Keratinocyte (primary cell): ENCODE measurements at regions not wholly inside any gene's neighbourhood (a gene's known extent, or its start where the extent isn't known, plus 50 kb on each side); places are given as distances from the start of the nearest gene placed in this dataset.

Experiments
- DNase-seq: peaks from one replicate; pipeline ENCODE4 v3.0.0-alpha.2; 2011; ENCODE audit warnings: low read depth, missing footprints, low spot score
- FAIRE-seq: peaks from 2 replicates; lab custom pipeline; 2011; peaks lifted over from hg19 to GRCh38; lab: Jason Lieb, UNC
- H2AFZ ChIP-seq: 2 replicates; pipeline ENCODE4 v1.6.0; 2012; ENCODE audit warnings: low read length, control low read depth, inconsistent platforms; ENCODE audit not compliant: control insufficient read depth
- H3K27ac ChIP-seq: 2 replicates; pipeline ENCODE4 v1.5.1; 2011; ENCODE audit warnings: low read length; ENCODE audit not compliant: control insufficient read depth, insufficient read depth
- H3K27me3 ChIP-seq: 3 replicates; pipeline ENCODE4 v1.6.0; 2011; ENCODE audit warnings: low read length; ENCODE audit not compliant: control insufficient read depth, insufficient read depth; ENCODE audit errors: extremely low read depth
- H3K36me3 ChIP-seq, 2 experiments: 2 replicates in 1 of 2; 3 replicates in 1 of 2; pipeline ENCODE4 v1.5.1; 2011; ENCODE audit warnings: low read length in 2 of 2, mild to moderate bottlenecking in 1 of 2; ENCODE audit not compliant: control insufficient read depth in 2 of 2, insufficient read depth in 2 of 2; ENCODE audit errors: extremely low read depth in 1 of 2
- H3K4me1 ChIP-seq: 3 replicates; pipeline ENCODE4 v1.5.1; 2011; ENCODE audit warnings: low read length; ENCODE audit not compliant: control insufficient read depth, insufficient read depth; ENCODE audit errors: extremely low read depth
- H3K4me2 ChIP-seq: 3 replicates; pipeline ENCODE4 v1.6.0; 2011; ENCODE audit warnings: low read depth, low read length; ENCODE audit not compliant: control insufficient read depth, insufficient read depth; ENCODE audit errors: extremely low read depth
- H3K4me3 ChIP-seq, 3 experiments: fragments of 200-600 bp in 1 of 3; sonication (generic) in 1 of 3; 2 replicates in 2 of 3; 3 replicates in 1 of 3; pipeline ENCODE4 v1.5.1; 2011 to 2016; ENCODE audit warnings: low read length in 3 of 3, mild to moderate bottlenecking in 3 of 3, control low read depth in 2 of 3, inconsistent platforms in 1 of 3, low read depth in 1 of 3, mixed read lengths in 1 of 3, mixed run types in 1 of 3, moderate library complexity in 1 of 3; ENCODE audit not compliant: control insufficient read depth in 2 of 3, insufficient read depth in 2 of 3; ENCODE audit errors: extremely low read depth in 1 of 3
- H3K79me2 ChIP-seq: 2 replicates; pipeline ENCODE4 v1.6.0; 2012; ENCODE audit warnings: low read length; ENCODE audit not compliant: control insufficient read depth, insufficient read depth
- H3K9ac ChIP-seq: 3 replicates; pipeline ENCODE4 v1.6.0; 2011; ENCODE audit warnings: low read length; ENCODE audit not compliant: control insufficient read depth, insufficient read depth; ENCODE audit errors: extremely low read depth
- H3K9me1 ChIP-seq: 3 replicates; pipeline ENCODE4 v1.6.0; 2011; ENCODE audit warnings: low read length; ENCODE audit not compliant: control insufficient read depth, insufficient read depth; ENCODE audit errors: extremely low read depth
- H3K9me3 ChIP-seq: 2 replicates; pipeline ENCODE4 v1.5.1; 2012; ENCODE audit warnings: low read depth, low read length; ENCODE audit not compliant: control insufficient read depth
- H4K20me1 ChIP-seq: 3 replicates; pipeline ENCODE4 v1.6.0; 2011; ENCODE audit warnings: low read length; ENCODE audit not compliant: control insufficient read depth, insufficient read depth; ENCODE audit errors: extremely low read depth
- CTCF ChIP-seq, 3 experiments: IDR thresholded peaks in 1 of 3; conservative IDR thresholded peaks in 1 of 3; optimal IDR thresholded peaks in 1 of 3; 2 replicates in 2 of 3; 3 replicates in 1 of 3; pipeline versions ENCODE3 to v1.5.1; 2011; ENCODE audit warnings: low read length in 3 of 3, mild to moderate bottlenecking in 3 of 3, moderate library complexity in 2 of 3, control low read depth in 1 of 3, inconsistent platforms in 1 of 3; ENCODE audit not compliant: insufficient read depth in 2 of 3; ENCODE audit errors: extremely low read depth in 1 of 3
- EZH2 ChIP-seq: IDR thresholded peaks from one replicate; pipeline ENCODE4 v1.6.1; 2012; ENCODE audit warnings: inconsistent platforms, mild to moderate bottlenecking, low read length, moderate library complexity
- dilution Hi-C: fragments of 300-500 bp; cut with MboI; formaldehyde crosslinking; loops from one replicate; pipeline ENCODE4 v1.7.0; 2020; ENCODE audit warnings: low sequenced_read_pairs; ENCODE audit not compliant: extremely low pct_ligation_motif_present

GRCh38 chr12:77438644-77439043 lies 373.3 kb upstream of the E2F7 start:
- Histone ChIP-seq H3K4me1 (no peaks in the 10 kb centered on the region), H3K79me2 (no peaks in the 10 kb centered on the region), H3K36me3 (no peaks in the 10 kb centered on the region), H3K4me2 (no peak overlapping the region), H3K9ac (no peak overlapping the region), H3K9me3 (no peaks in the 10 kb centered on the region), H3K9me1 (no peaks in the 10 kb centered on the region), H3K27me3 (no peaks in the 10 kb centered on the region), H3K27ac (no peak overlapping the region), H3K4me3 (no peak overlapping the region), H4K20me1 (no peaks in the 10 kb centered on the region), H2AFZ (no peak overlapping the region)
- FAIRE-seq (no peak), DNase-seq (no peak)
- TF ChIP-seq EZH2 (no peak), CTCF (optimal IDR thresholded peaks at IDR 0.05 in 1 of 3, IDR thresholded peaks at IDR 0.05 in 1 of 3, conservative IDR thresholded peaks at IDR 0.05 in 1 of 3; ENCODE audit: extremely low read depth in 1 of 3, insufficient read depth in 2 of 3, low read length in 3 of 3) (no peak)
- dilution Hi-C loops = no loop called here

GRCh38 chr12:77437206-77437605 lies 371.8 kb upstream of the E2F7 start:
- H2AFZ ChIP-seq = no peak overlapping the region
- H3K4me2 ChIP-seq = no peak overlapping the region
- H3K9ac ChIP-seq = no peak overlapping the region
- dilution Hi-C loops = no loop called here
- FAIRE-seq (no peak), DNase-seq (no peak)
- H4K20me1 ChIP-seq = no peaks in the 10 kb centered on the region
- no peaks in the 10 kb centered on the region for H3K4me1 ChIP-seq
- H3K36me3 ChIP-seq = no peaks in the 10 kb centered on the region
- no peak for TF ChIP-seq CTCF (optimal IDR thresholded peaks at IDR 0.05 in 1 of 3, IDR thresholded peaks at IDR 0.05 in 1 of 3, conservative IDR thresholded peaks at IDR 0.05 in 1 of 3; ENCODE audit: extremely low read depth in 1 of 3, insufficient read depth in 2 of 3, low read length in 3 of 3)
- TF ChIP-seq EZH2 = no peak
- no peak overlapping the region for H3K4me3 ChIP-seq
- no peaks in the 10 kb centered on the region for H3K27me3 ChIP-seq
- no peak overlapping the region for H3K27ac ChIP-seq
- H3K9me3 ChIP-seq = no peaks in the 10 kb centered on the region
- no peaks in the 10 kb centered on the region for H3K9me1 ChIP-seq
- H3K79me2 ChIP-seq = no peaks in the 10 kb centered on the region
